ENCODE measurements at regions not wholly inside any gene's neighbourhood (a gene's known extent, or its start where the extent isn't known, plus 50 kb on each side); places are given as distances from the start of the nearest gene placed in this dataset.
A peak's percentile ranks its signal among the peaks of the same experiment; 100 is the strongest.

DNA sequence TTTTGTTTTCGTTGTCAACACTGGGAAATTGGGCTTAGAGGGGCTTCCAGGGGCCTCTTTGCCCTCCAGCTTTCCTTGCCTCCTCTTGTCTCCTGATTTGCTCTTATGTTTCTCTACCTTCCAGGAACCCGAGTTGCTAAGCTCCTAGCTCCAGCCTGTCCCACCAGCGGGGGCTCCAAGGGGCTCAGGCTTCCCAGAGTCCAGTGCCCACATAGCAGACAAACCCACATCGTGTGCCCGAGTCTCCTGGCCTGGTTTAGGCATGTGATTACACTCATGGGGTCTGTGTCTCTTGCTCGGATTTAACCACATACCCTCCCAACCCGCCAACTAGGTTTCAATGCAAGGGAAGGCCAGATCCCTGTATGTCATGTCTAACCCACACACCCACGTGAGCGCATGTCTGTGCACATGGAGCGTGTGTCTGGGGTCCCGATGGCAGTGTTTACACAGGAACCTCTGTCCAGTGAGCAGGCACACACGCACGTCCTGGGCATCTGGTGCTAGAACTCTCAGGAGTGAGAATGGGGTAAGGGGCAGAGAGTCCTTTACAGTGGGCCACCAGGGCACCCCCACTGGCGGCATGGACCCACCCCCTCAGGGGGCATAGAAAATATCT is 76.1 kb upstream of the MED9 start:
- peak overlapping the region; percentile 40 for H3K23ac ChIP-seq (ENCODE audit: low read depth, low read length, poor library complexity)
- H4K8ac ChIP-seq (ENCODE audit: low read depth, low read length): no peak overlapping the region
- no peaks in the 10 kb centered on the region for H3K79me1 ChIP-seq (ENCODE audit: low read depth, low read length)
- DNase-seq (ENCODE audit: low spot score): no peak
- H3K27me3 ChIP-seq (ENCODE audit: control insufficient read depth in 3 of 3, insufficient read depth in 3 of 3, low read depth in 1 of 3, low read length in 3 of 3): peaks cover 0 to 51% (median 0%) of the 10 kb centered on the region in 3 experiments
- H3K9ac ChIP-seq (ENCODE audit: low read depth, low read length, poor library complexity): peak overlapping the region; percentile 24
- WGBS, 2 donors (ENCODE audit: extremely low coverage in 2 of 2, insufficient read length in 2 of 2, insufficient replicate concordance in 1 of 2): no CpG with 5 or more reads among the region's 14 CpGs
- H3K4me2 ChIP-seq (ENCODE audit: insufficient read depth, low read length, poor library complexity, severe bottlenecking): no peak overlapping the region
- no peaks in the 10 kb centered on the region for H3K4me1 ChIP-seq (ENCODE audit: control insufficient read depth in 2 of 2, insufficient read depth in 1 of 2, low read depth in 1 of 2, low read length in 2 of 2)
- H2BK12ac ChIP-seq (ENCODE audit: low read length): no peak overlapping the region
- no peak overlapping the region for H2BK5ac ChIP-seq (ENCODE audit: low read length)
- no peak overlapping the region for H3K27ac ChIP-seq (replicated peaks; ENCODE audit: low read length)
- no peak overlapping the region for H2AK5ac ChIP-seq (ENCODE audit: low read depth, low read length)
- H2BK15ac ChIP-seq (ENCODE audit: low read length): no peak overlapping the region
- H3K4me3 ChIP-seq (ENCODE audit: low read length in 2 of 2): peak overlapping the region in 1 of 2 donors; percentile 67
- peaks cover 0 to 9% of the 10 kb centered on the region in 2 donors for H3K9me3 ChIP-seq (replicated peaks in 1 of 2; ENCODE audit: control insufficient read depth in 2 of 2, insufficient read depth in 1 of 2, low read depth in 1 of 2, low read length in 2 of 2)
- peak overlapping the region; percentile 73 for H3K14ac ChIP-seq (ENCODE audit: low read length)
- no peak overlapping the region for H3K4ac ChIP-seq (ENCODE audit: low read length)
- H2BK120ac ChIP-seq (ENCODE audit: low read depth, low read length): no peak overlapping the region
- H3K18ac ChIP-seq (ENCODE audit: low read length): no peak overlapping the region
- H2AFZ ChIP-seq (ENCODE audit: low read length): no peak overlapping the region
- no peak overlapping the region for H4K91ac ChIP-seq (ENCODE audit: low read depth, low read length, poor library complexity)
- H3K36me3 ChIP-seq (replicated peaks in 1 of 2; ENCODE audit: control insufficient read depth in 2 of 2, insufficient read depth in 2 of 2, low read length in 2 of 2): no peaks in the 10 kb centered on the region

DNA sequence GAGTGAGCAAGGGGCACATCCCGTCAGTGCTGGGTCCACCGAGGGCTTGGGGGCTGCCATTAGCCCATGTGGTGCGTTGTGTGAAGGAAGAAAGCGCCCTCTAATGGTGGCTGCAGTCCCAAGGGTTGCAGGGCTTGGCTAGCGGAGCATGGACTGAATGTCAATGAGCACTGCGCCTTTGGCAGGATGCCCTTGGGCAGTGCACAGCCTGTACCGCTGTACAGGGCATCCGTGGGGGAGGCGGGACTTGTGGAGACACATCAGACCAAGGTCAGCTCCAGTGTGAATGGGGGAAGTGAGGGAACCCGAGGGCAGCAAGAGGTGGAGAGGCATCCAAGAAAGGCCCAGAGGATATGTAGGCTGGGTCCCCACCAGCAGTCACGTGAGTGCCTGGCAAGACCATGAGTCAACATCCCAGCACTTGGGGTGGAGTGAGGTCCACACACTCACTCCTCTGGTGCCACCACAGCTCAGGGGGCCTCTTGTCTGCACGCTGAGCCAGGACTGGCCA is 75.5 kb upstream of the MED9 start:
- peak overlapping the region; percentile 89 for H4K91ac ChIP-seq (ENCODE audit: low read depth, low read length, poor library complexity)
- peak overlapping the region; percentile 48 for H2BK12ac ChIP-seq (ENCODE audit: low read length)
- WGBS, 2 donors (ENCODE audit: extremely low coverage in 2 of 2, insufficient read length in 2 of 2, insufficient replicate concordance in 1 of 2): no CpG with 5 or more reads among the region's 12 CpGs
- peak overlapping the region; percentile 26 for H2BK15ac ChIP-seq (ENCODE audit: low read length)
- no peak overlapping the region for H2AFZ ChIP-seq (ENCODE audit: low read length)
- no peaks in the 10 kb centered on the region for H3K79me1 ChIP-seq (ENCODE audit: low read depth, low read length)
- H3K4me1 ChIP-seq (ENCODE audit: control insufficient read depth in 2 of 2, insufficient read depth in 1 of 2, low read depth in 1 of 2, low read length in 2 of 2): no peaks in the 10 kb centered on the region
- peak overlapping the region; percentile 67 for H3K23ac ChIP-seq (ENCODE audit: low read depth, low read length, poor library complexity)
- H3K9me3 ChIP-seq (replicated peaks in 1 of 2; ENCODE audit: control insufficient read depth in 2 of 2, insufficient read depth in 1 of 2, low read depth in 1 of 2, low read length in 2 of 2): peaks cover 0 to 5% of the 10 kb centered on the region in 2 donors
- H4K8ac ChIP-seq (ENCODE audit: low read depth, low read length): no peak overlapping the region
- H3K4me2 ChIP-seq (ENCODE audit: insufficient read depth, low read length, poor library complexity, severe bottlenecking): no peak overlapping the region
- no peaks in the 10 kb centered on the region for H3K36me3 ChIP-seq (replicated peaks in 1 of 2; ENCODE audit: control insufficient read depth in 2 of 2, insufficient read depth in 2 of 2, low read length in 2 of 2)
- no peak overlapping the region for H2BK5ac ChIP-seq (ENCODE audit: low read length)
- peak overlapping the region; percentile 73 for H3K14ac ChIP-seq (ENCODE audit: low read length)
- peak overlapping the region; percentile 32 for H3K18ac ChIP-seq (ENCODE audit: low read length)
- no peak for DNase-seq (ENCODE audit: low spot score)
- no peak overlapping the region for H2AK5ac ChIP-seq (ENCODE audit: low read depth, low read length)
- H2BK120ac ChIP-seq (ENCODE audit: low read depth, low read length): no peak overlapping the region
- H3K4ac ChIP-seq (ENCODE audit: low read length): no peak overlapping the region
- peak overlapping the region; percentile 13 for H3K9ac ChIP-seq (ENCODE audit: low read depth, low read length, poor library complexity)
- H3K27ac ChIP-seq (replicated peaks; ENCODE audit: low read length): no peak overlapping the region
- H3K27me3 ChIP-seq (ENCODE audit: control insufficient read depth in 3 of 3, insufficient read depth in 3 of 3, low read depth in 1 of 3, low read length in 3 of 3): peaks cover 0 to 58% (median 0%) of the 10 kb centered on the region in 3 experiments
- H3K4me3 ChIP-seq (ENCODE audit: low read length in 2 of 2): peak overlapping the region in 1 of 2 donors; percentile 13

GRCh38 chr17:17402558-17402957 is 74.2 kb upstream of the MED9 start:
- Histone ChIP-seq H3K4me1 (ENCODE audit: control insufficient read depth in 2 of 2, insufficient read depth in 1 of 2, low read depth in 1 of 2, low read length in 2 of 2) (no peaks in the 10 kb centered on the region), H4K91ac (ENCODE audit: low read depth, low read length, poor library complexity) (no peak overlapping the region), H3K23ac (ENCODE audit: low read depth, low read length, poor library complexity) (no peak overlapping the region), H3K9ac (ENCODE audit: low read depth, low read length, poor library complexity) (no peak overlapping the region), H2BK12ac (ENCODE audit: low read length) (no peak overlapping the region), H2BK15ac (ENCODE audit: low read length) (no peak overlapping the region), H4K8ac (ENCODE audit: low read depth, low read length) (no peak overlapping the region), H2BK5ac (ENCODE audit: low read length) (no peak overlapping the region), H3K4me3 (ENCODE audit: low read length in 2 of 2) (no peak overlapping the region), H3K9me3 (replicated peaks in 1 of 2; ENCODE audit: control insufficient read depth in 2 of 2, insufficient read depth in 1 of 2, low read depth in 1 of 2, low read length in 2 of 2) (peaks cover 0 to 4% of the 10 kb centered on the region in 2 donors), H3K18ac (ENCODE audit: low read length) (no peak overlapping the region), H3K27ac (replicated peaks; ENCODE audit: low read length) (no peak overlapping the region), H3K36me3 (replicated peaks in 1 of 2; ENCODE audit: control insufficient read depth in 2 of 2, insufficient read depth in 2 of 2, low read length in 2 of 2) (no peaks in the 10 kb centered on the region), H3K27me3 (ENCODE audit: control insufficient read depth in 3 of 3, insufficient read depth in 3 of 3, low read depth in 1 of 3, low read length in 3 of 3) (peaks cover 0 to 65% (median 0%) of the 10 kb centered on the region in 3 experiments), H2AK5ac (ENCODE audit: low read depth, low read length) (no peak overlapping the region), H3K79me1 (ENCODE audit: low read depth, low read length) (no peaks in the 10 kb centered on the region), H3K4me2 (ENCODE audit: insufficient read depth, low read length, poor library complexity, severe bottlenecking) (no peak overlapping the region), H2BK120ac (ENCODE audit: low read depth, low read length) (no peak overlapping the region), H3K14ac (ENCODE audit: low read length) (no peak overlapping the region), H3K4ac (ENCODE audit: low read length) (no peak overlapping the region), H2AFZ (ENCODE audit: low read length) (no peak overlapping the region)
- no peak for DNase-seq (ENCODE audit: low spot score)
- WGBS, 2 donors (ENCODE audit: extremely low coverage in 2 of 2, insufficient read length in 2 of 2, insufficient replicate concordance in 1 of 2): no CpG with 5 or more reads among the region's 6 CpGs

- no peak overlapping the region for H2BK15ac ChIP-seq (ENCODE audit: low read length)
- DNase-seq (ENCODE audit: low spot score): no peak
- no peak overlapping the region for H2BK5ac ChIP-seq (ENCODE audit: low read length)
- no peak overlapping the region for H2AFZ ChIP-seq (ENCODE audit: low read length)
- peaks cover 0 to 4% of the 10 kb centered on the region in 2 donors for H3K9me3 ChIP-seq (replicated peaks in 1 of 2; ENCODE audit: control insufficient read depth in 2 of 2, insufficient read depth in 1 of 2, low read depth in 1 of 2, low read length in 2 of 2)
- H4K91ac ChIP-seq (ENCODE audit: low read depth, low read length, poor library complexity): no peak overlapping the region
- H2BK120ac ChIP-seq (ENCODE audit: low read depth, low read length): no peak overlapping the region
- H3K4ac ChIP-seq (ENCODE audit: low read length): no peak overlapping the region
- H3K4me2 ChIP-seq (ENCODE audit: insufficient read depth, low read length, poor library complexity, severe bottlenecking): no peak overlapping the region
- H3K4me1 ChIP-seq (ENCODE audit: control insufficient read depth in 2 of 2, insufficient read depth in 1 of 2, low read depth in 1 of 2, low read length in 2 of 2): no peaks in the 10 kb centered on the region
- H3K27ac ChIP-seq (replicated peaks; ENCODE audit: low read length): no peak overlapping the region
- H3K14ac ChIP-seq (ENCODE audit: low read length): no peak overlapping the region
- no peak overlapping the region for H2BK12ac ChIP-seq (ENCODE audit: low read length)
- no peak overlapping the region for H3K9ac ChIP-seq (ENCODE audit: low read depth, low read length, poor library complexity)
- no CpG with 5 or more reads among the region's 6 CpGs for WGBS, 2 donors (ENCODE audit: extremely low coverage in 2 of 2, insufficient read length in 2 of 2, insufficient replicate concordance in 1 of 2)
- no peaks in the 10 kb centered on the region for H3K36me3 ChIP-seq (replicated peaks in 1 of 2; ENCODE audit: control insufficient read depth in 2 of 2, insufficient read depth in 2 of 2, low read length in 2 of 2)
- H3K18ac ChIP-seq (ENCODE audit: low read length): no peak overlapping the region
- no peak overlapping the region for H4K8ac ChIP-seq (ENCODE audit: low read depth, low read length)
- no peak overlapping the region for H2AK5ac ChIP-seq (ENCODE audit: low read depth, low read length)
- H3K27me3 ChIP-seq (ENCODE audit: control insufficient read depth in 3 of 3, insufficient read depth in 3 of 3, low read depth in 1 of 3, low read length in 3 of 3): peaks cover 0 to 61% (median 0%) of the 10 kb centered on the region in 3 experiments
- H3K23ac ChIP-seq (ENCODE audit: low read depth, low read length, poor library complexity): no peak overlapping the region
- no peaks in the 10 kb centered on the region for H3K79me1 ChIP-seq (ENCODE audit: low read depth, low read length)
- H3K4me3 ChIP-seq (ENCODE audit: low read length in 2 of 2): no peak overlapping the region
Observed at GRCh38 chr17:17403065-17403464, 73.7 kb upstream of the MED9 start.

Data from neuronal stem cell (in vitro differentiated cells).